ENCODE measurements at regions not wholly inside any gene's neighbourhood (a gene's known extent, or its start where the extent isn't known, plus 50 kb on each side); places are given as distances from the start of the nearest gene placed in this dataset.

DNA sequence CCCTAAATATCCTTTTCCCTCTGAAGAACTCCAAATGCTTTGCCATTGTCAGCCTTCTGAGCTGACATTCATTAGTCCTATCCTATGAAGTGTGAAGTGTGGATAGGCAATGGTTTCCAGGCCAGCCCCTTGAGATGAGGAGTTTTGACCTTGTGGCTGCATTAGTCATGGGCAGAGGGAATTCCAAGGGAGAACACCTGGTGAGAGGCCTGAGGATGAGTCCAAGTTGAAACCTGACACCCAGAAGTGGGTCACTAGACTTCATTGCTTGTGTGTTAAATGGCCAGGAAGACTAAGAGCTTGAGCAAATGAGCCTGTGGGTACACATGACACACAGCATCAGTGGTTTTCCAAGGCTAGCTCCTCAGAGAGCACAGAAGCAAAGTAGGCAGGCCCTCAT is 260.8 kb downstream of the SKAP2 start:
- dilution Hi-C loops (cut with HindIII; ENCODE audit: low sequenced_read_pairs, unreplicated experiment) (no loop called here), intact Hi-C loops (cut with micrococcal nuclease) (no loop called here), in situ Hi-C loops (cut with MboI; ENCODE audit: low sequenced_read_pairs) (no loop called here)
- Histone ChIP-seq H3K4me1 (ENCODE audit: control insufficient read depth, insufficient read depth, low read length) (no peaks in the 10 kb centered on the region), H3K18ac (ENCODE audit: low read depth, low read length) (no peak overlapping the region), H3K14ac (replicated peaks; ENCODE audit: low read depth, low read length) (no peak overlapping the region), H2AFZ (replicated peaks; ENCODE audit: low read length, poor library complexity) (no peak overlapping the region), H3K79me1 (ENCODE audit: low read depth in 1 of 2, low read length in 2 of 2) (no peaks in the 10 kb centered on the region), H2AK9ac (replicated peaks; ENCODE audit: low read depth, low read length, poor library complexity) (no peak overlapping the region), H3K9me1 (ENCODE audit: insufficient read depth, low read length) (no peaks in the 10 kb centered on the region), H3K4me2 (ENCODE audit: low read depth, low read length) (no peak overlapping the region), H3K27me3 (ENCODE audit: control insufficient read depth, insufficient read depth, low read length) (no peaks in the 10 kb centered on the region), H4K8ac (ENCODE audit: low read depth in 2 of 2, low read length in 2 of 2) (no peak overlapping the region), H2BK15ac (ENCODE audit: low read depth, low read length) (no peak overlapping the region), H4K5ac (ENCODE audit: low read depth, low read length) (no peak overlapping the region), H3K23ac (ENCODE audit: low read depth, low read length) (no peak overlapping the region), H3K27ac (ENCODE audit: insufficient read depth, low read length) (no peak overlapping the region), H3K9me3 (ENCODE audit: control insufficient read depth, insufficient read depth, low read length) (no peaks in the 10 kb centered on the region), H3K4me3 (ENCODE audit: insufficient read depth, low read depth, low read length) (no peak overlapping the region), H2BK20ac (ENCODE audit: low read depth, low read length) (no peak overlapping the region), H2BK5ac (ENCODE audit: low read depth, low read length, poor library complexity, severe bottlenecking) (no peak overlapping the region), H3K4ac (ENCODE audit: low read depth, low read length) (no peak overlapping the region), H2AK5ac (ENCODE audit: low read depth, low read length) (no peak overlapping the region), H3K9ac (ENCODE audit: low read depth, low read length) (no peak overlapping the region), H3K36me3 (ENCODE audit: control insufficient read depth, insufficient read depth, low read length) (no peaks in the 10 kb centered on the region), H2BK120ac (ENCODE audit: low read depth, low read length) (no peak overlapping the region), H4K20me1 (ENCODE audit: insufficient read depth, low read length) (no peaks in the 10 kb centered on the region), H4K91ac (ENCODE audit: insufficient read depth, low read depth, low read length) (no peak overlapping the region), H3K56ac (ENCODE audit: extremely low read depth, insufficient read depth, low read length) (no peak overlapping the region)
- no TSS peak for BruUV-seq (replicated peaks)
- no peak for DNase-seq
- ChIA-PET CTCF (no interaction called here), POLR2A (ENCODE audit: unreplicated experiment) (no interaction called here)
- ATAC-seq (ENCODE audit: low read depth), result no peak
- TF ChIP-seq, protein P1, sequence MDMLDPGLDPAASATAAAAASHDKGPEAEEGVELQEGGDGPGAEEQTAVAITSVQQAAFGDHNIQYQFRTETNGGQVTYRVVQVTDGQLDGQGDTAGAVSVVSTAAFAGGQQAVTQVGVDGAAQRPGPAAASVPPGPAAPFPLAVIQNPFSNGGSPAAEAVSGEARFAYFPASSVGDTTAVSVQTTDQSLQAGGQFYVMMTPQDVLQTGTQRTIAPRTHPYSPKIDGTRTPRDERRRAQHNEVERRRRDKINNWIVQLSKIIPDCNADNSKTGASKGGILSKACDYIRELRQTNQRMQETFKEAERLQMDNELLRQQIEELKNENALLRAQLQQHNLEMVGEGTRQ (IDR thresholded peaks at IDR 0.05; ENCODE audit: low read depth, low read length), result no peak
- TF ChIP-seq NFE2L2 (IDR thresholded peaks at IDR 0.05; ENCODE audit: low read depth, low read length), result no peak
- TF ChIP-seq, protein P2, sequence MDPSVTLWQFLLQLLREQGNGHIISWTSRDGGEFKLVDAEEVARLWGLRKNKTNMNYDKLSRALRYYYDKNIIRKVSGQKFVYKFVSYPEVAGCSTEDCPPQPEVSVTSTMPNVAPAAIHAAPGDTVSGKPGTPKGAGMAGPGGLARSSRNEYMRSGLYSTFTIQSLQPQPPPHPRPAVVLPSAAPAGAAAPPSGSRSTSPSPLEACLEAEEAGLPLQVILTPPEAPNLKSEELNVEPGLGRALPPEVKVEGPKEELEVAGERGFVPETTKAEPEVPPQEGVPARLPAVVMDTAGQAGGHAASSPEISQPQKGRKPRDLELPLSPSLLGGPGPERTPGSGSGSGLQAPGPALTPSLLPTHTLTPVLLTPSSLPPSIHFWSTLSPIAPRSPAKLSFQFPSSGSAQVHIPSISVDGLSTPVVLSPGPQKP (IDR thresholded peaks at IDR 0.05; ENCODE audit: borderline replicate concordance, low read depth, low read length), result no peak
- TF ChIP-seq SMC3 (IDR thresholded peaks at IDR 0.05; ENCODE audit: low read depth, low read length), result no peak
- TF ChIP-seq RFX5 (IDR thresholded peaks at IDR 0.05; ENCODE audit: low read depth, low read length), result no peak
- TF ChIP-seq, protein P3, sequence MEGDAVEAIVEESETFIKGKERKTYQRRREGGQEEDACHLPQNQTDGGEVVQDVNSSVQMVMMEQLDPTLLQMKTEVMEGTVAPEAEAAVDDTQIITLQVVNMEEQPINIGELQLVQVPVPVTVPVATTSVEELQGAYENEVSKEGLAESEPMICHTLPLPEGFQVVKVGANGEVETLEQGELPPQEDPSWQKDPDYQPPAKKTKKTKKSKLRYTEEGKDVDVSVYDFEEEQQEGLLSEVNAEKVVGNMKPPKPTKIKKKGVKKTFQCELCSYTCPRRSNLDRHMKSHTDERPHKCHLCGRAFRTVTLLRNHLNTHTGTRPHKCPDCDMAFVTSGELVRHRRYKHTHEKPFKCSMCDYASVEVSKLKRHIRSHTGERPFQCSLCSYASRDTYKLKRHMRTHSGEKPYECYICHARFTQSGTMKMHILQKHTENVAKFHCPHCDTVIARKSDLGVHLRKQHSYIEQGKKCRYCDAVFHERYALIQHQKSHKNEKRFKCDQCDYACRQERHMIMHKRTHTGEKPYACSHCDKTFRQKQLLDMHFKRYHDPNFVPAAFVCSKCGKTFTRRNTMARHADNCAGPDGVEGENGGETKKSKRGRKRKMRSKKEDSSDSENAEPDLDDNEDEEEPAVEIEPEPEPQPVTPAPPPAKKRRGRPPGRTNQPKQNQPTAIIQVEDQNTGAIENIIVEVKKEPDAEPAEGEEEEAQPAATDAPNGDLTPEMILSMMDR (conservative IDR thresholded peaks at IDR 0.05; ENCODE audit: low read depth, low read length), result no peak
- no peak for TF ChIP-seq POLR2A (IDR thresholded peaks at IDR 0.05; ENCODE audit: low read depth, low read length)
- TF ChIP-seq MAFK (IDR thresholded peaks at IDR 0.05; ENCODE audit: low read depth, low read length), result no peak
- TF ChIP-seq MXI1 (IDR thresholded peaks at IDR 0.05; ENCODE audit: borderline replicate concordance, low read depth, low read length), result no peak
- TF ChIP-seq RCOR1 (IDR thresholded peaks at IDR 0.05; ENCODE audit: insufficient replicate concordance, low read length), result no peak
- no peak for TF ChIP-seq FOS (IDR thresholded peaks at IDR 0.05; ENCODE audit: low read depth, low read length)
- TF ChIP-seq BHLHE40 (IDR thresholded peaks at IDR 0.05; ENCODE audit: low read depth, low read length), result no peak
- no peak for TF ChIP-seq RAD21 (IDR thresholded peaks at IDR 0.05; ENCODE audit: low read length)
- TF ChIP-seq CEBPB (IDR thresholded peaks at IDR 0.05; ENCODE audit: low read depth, low read length), result no peak
- no peak for TF ChIP-seq MAZ (IDR thresholded peaks at IDR 0.05; ENCODE audit: borderline replicate concordance, low read depth, low read length)
- no peak for TF ChIP-seq CHD1 (IDR thresholded peaks at IDR 0.05; ENCODE audit: low read depth, low read length)
